ENCODE measurements at regions not wholly inside any gene's neighbourhood (a gene's known extent, or its start where the extent isn't known, plus 50 kb on each side); places are given as distances from the start of the nearest gene placed in this dataset.
A peak's percentile ranks its signal among the peaks of the same experiment; 100 is the strongest.

DNA sequence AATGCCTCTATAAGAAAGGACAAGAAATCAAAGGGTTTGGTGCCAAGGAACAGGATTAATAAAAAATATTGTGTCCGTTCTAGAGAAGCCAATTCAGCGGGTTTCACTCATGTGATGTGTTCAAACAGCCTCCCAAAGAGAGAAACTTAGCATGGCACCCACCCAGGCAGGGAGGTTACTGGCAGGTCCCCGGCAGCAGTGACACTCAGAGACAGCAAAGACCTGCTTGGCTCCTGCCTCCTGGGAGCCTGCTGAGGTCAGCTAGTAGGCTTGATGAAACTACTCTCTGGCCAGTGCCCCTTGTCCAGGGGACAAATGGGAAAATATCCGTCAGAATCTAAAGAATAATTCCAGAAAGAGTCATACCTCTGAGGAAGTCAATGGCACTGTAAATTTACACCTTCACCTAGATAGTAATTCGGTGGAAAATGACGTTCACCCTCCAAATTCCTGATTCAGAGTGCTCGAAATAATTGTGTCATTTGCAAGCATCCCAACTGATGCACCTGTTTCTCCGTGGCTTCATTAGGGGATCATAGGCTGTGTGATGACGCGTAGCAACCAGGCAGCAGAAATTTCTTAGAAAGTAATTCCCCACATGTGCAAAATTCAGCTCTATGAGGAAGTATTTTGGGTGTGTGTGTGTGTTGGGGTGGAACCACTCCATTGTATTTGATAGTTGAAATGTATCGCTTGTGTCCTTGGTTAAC is 481.5 kb upstream of the ZFHX3 start:
- no peak for DNase-seq (ENCODE audit: low spot score)

DNA sequence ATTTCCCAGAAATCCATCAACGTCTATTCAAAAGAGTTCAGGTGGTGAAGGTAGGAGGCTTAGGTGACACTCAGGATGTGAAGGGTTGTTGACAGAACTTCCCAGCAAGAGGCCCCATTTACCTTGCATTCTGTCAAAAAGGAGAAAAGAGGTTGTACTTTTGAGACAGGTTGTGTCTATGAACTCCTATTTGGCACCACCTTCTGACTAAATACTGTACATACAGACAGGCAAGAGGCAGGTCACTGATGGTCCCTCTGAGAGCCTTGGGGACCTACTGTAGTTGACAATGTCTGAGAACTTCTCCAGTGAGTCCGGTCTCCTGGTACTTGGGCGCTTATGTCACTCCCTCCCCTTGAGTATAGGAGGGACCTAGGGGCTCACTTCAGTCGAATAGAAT is 479.3 kb upstream of the ZFHX3 start:
- no peak for DNase-seq (ENCODE audit: low spot score)

DNA sequence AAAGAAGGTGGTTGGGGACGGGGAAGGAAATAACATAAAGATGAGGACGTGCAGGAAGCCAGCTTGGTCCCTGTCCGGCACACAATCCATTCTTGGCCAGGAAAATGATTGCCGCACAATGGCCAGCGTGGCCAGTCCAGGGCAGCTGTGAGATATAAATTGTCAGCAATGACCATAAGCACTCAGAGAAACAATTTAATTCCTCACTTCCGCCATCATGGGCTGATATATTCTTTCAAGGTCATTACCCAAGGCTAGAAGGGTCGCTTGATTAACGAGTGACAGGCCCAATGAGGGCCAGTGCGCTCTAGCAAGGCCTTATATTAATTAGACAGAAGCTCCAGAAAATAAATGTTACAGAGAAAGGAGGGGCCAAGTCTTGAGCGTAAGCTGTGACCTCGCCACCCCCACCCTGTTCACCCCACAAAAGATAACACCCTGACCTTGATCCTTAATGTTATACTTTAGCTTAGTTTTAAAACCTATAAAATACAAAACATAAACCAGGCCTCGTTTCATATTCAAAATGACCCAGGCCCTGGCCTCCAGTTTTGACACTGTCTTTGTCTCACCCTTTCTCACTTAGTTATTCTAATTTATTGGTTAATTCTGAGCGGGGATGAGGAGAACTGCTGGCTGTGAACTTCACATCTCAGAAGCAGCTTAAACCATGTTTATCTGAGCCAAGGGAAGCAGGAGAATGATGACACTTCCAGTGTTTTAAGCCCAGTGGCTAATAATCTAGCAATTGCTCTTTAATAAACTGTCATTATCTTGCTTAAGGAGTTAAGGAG is 478.3 kb upstream of the ZFHX3 start:
- no peak for DNase-seq (ENCODE audit: low spot score)

GRCh38 chr16:73523209-73523608 is 475.3 kb upstream of the ZFHX3 start:
- no peak for DNase-seq (ENCODE audit: low spot score)

DNA sequence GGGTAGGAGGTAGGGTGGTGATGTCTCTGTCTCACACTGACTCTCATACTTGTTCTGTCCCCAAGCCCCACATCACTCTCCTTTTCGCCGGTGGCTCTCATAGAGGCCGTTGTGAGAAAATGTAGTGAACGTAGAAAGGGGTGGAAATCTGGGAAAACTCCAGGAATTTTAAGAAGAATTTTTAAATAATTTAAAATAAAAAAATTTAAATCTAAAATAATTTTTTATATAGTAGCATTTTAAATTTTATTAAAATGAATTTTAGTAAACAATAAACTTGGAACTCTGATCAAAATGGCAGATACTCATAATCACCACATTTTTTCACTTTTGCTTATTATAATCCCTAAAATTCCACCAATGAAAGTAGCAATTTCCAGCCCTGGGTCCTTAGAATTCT is 473.6 kb upstream of the ZFHX3 start:
- DNase-seq (ENCODE audit: low spot score), result no peak

DNA sequence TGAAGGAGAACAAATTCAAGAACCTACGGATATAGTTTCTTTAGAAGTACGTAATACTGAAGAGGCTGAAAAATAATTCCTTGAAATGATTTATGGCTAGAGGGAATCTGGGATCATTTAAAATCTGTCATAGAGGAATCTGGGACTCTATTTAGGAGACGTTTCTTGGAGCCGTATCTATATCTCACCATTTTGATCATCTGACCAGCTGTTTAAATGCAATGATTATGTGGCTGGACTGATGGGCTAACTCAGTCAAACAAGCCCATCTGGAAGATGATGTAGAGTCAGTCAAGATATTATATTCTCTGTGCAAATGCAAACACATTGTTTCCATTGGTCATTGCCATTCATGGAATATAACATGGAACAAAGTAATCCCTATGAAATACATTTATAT is 467.7 kb upstream of the ZFHX3 start:
- no peak for DNase-seq (ENCODE audit: low spot score)

DNA sequence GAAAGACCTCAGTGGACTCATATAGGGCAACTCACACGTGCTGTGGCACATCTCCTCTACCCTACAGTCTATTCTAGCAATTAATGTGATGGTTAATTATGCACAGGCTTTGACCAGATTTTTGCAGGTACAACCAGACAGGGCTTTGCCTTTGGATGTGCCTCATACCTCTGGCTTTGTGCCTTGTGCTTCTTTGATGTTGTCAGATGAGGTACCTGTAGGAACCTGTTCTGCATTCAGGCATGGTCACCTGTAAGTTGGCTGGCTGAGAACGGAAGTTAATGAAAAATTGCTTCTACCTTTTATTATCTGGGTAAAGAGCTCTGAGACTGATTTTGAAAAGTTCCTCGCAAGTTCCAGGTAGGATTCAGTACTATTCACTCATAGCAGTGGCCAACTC is 462.9 kb upstream of the ZFHX3 start:
- no peak for DNase-seq (ENCODE audit: low spot score)

DNA sequence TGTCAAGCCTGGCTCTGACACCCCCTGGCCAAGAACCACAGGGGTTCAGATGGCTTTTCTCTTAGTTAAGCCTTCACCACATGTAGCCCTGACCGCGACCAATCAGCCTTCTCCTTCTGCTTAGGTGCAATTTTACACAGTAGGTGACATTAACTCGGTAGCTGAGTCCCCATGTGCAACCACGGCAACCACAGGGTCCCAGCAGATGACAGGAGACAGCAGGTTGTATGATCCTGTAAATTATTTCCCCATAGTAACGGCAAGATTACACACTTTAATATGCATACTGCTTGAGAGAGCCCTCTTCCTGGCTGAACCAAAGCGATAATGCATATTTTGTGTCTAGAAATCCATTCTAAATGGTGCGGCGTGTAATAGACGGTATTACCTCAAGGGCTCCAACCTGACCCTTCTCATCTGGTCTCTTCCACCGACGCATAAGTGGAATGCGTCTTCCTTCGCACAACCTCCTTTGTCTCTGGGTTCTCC is 458.7 kb upstream of the ZFHX3 start:
- DNase-seq (ENCODE audit: low spot score), result no peak

DNA sequence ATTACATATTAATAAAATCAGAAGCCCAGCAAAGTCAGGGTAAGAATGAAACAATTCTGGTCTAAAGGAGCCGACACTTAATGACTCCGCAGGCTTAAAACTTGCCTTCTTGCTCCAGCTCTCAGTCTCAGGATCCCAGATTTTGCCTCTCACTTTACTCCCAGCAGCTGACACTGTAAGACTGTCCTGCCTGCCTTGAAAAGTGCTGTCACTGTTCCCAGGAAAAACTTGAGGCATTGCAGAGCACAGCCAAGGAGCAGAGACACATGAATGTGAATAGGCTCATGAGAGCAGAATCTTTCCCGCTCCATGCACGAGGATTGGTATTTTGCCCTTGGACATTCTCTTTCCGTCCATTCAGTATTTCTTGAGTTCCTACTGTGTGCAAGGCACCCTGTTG is 457.6 kb upstream of the ZFHX3 start:
- DNase-seq (ENCODE audit: low spot score), result no peak

DNA sequence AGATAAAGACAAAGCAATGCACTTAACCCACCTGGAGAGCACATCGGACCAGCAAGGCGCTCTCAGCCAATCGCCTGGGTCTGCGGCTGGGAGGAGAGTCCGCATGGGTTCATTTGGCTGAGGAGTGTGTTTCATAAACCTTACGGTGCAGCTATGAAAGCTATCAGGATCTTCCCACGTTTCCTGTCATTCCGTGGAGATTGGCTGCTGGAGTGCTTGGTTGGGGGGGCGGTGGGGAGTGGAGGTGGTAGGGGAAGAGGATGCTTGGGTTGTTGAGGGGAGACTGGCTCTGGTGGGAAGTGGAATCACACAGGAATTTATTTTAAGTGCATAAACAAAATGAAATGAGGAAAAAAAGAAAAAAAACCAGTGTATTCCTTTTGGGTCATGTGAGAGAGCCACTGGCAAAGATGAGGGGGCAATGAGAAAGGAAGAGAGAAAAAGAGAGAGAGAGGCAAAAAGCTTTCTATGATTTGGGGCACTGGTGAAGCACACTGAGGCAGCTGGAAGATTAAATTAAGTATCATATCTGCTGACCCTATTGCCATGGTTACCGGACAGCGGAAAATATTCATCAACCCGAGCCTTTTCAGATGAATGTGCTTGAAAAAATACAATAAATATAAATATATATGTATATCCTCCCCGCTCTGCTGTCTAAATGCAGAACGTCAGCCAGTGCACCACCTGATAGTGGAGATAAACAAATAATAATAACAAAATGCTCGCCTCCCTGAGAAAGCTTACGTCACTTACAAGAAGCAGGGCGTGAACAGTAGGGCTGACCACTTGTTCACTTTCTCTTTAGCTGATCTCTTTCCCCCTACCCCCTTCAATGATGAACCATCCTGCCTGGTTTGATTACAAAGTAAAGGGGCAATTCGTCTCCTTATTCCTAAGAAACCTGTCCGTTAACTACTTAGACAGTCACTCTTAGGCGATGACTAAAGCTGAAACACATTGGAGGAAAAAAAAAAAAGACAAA is 457.0 kb upstream of the ZFHX3 start:
- no peak for DNase-seq (ENCODE audit: low spot score)

DNA sequence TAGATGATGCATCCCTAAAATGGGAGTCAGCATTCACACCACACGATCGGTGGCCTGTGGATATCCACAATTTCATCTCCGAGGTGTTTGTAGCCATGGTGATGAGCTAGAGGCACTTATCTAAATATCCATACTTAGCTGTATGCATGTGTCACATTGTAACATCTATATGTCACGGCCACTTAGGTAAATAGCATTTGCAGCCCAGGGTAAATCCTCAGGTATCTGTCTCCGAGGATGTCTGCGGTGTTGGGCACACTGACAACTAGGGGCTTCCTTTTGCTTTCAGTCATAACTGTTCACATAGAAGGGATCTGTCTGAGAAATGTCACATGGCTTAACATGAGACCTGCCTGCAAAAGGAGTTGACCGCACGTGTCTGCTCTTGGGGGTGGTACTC is 455.2 kb upstream of the ZFHX3 start:
- DNase-seq (ENCODE audit: low spot score), result no peak

DNA sequence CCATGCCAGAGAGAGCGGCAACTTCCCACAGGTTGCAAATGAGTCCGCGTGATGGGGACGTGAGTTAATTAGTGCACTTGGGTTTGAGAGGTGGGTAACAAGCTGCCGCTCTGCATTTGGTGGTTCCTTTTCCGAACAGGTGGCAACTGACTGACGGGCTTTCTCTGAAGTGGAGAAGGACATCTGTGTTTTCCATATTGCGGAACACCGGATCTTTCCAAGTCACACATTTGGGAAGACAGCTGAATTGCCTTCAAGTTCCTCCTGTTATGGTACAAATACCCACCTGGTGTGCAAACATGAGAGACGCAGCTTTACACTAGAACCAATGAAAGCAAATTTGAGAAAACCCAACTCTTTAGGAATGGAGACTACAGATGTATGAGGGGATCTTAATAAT is 451.3 kb upstream of the ZFHX3 start:
- no peak for DNase-seq (ENCODE audit: low spot score)

- DNase-seq (ENCODE audit: low spot score), result peak; percentile 10
These were observed 438.0 kb upstream of the ZFHX3 start for GRCh38 chr16:73485880-73486279.

DNA sequence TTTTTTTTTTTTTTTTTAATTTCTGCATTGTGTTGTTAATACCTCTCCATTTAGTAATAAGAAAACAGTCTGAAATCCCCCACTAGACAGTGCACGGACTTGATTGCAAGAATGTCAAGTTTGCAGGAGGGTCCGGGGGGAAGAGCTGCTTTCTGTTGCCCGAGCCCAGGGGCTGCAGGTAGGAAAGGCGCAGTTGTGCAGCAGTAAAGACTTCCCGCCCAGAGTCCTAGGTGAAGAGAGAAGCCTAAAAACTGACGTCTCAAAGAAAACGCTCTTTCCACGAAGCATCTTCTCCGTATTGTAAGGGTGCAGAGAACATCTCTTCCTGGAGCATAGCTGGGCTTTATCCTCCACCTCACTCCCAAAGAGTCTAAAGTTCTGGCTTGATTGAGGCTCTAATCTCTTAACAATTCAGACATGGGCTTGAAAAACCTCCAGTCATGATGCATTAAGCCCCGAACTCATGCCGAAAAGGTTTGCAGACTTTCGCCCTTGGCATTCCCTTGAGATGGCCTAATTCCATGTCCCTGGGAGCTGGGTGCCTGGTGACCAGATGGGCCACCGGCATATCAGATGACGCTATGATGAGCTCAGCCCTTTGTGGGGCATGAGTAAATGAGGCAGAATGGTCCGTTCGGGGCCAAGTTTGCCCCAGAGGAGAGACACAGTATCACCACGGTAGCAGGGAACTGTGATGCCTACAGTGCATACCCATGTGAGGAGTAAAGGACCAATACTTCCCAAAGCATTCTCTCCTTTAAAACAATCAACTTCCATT is 436.2 kb upstream of the ZFHX3 start:
- DNase-seq (ENCODE audit: low spot score), result peak; percentile 17

- DNase-seq (ENCODE audit: low spot score), result peak; percentile 42
These were observed 435.3 kb upstream of the ZFHX3 start for GRCh38 chr16:73483076-73483791.

DNA sequence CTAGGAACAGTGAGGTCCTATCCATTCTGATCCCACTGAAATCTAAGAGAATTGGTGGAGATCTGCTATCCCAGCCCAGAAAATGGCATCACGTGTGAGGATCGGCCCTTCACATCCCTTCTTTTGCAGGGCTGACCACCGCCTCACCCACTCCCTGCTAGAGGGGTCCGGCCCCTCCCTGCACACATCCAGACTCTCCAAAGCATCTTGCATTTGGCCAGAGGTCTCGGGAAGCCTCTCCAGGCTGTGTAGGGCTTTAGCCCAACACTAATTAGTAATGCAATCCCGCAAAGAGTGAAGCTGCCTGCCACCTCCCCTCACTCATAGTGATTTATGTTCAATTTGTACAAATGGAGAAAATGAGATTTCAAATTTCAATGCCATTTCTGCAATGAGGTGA is 434.4 kb upstream of the ZFHX3 start:
- DNase-seq (ENCODE audit: low spot score), result peak; percentile 22

GRCh38 chr16:73480381-73480780 is 432.5 kb upstream of the ZFHX3 start:
- peak; percentile 32 for DNase-seq (ENCODE audit: low spot score)

DNA sequence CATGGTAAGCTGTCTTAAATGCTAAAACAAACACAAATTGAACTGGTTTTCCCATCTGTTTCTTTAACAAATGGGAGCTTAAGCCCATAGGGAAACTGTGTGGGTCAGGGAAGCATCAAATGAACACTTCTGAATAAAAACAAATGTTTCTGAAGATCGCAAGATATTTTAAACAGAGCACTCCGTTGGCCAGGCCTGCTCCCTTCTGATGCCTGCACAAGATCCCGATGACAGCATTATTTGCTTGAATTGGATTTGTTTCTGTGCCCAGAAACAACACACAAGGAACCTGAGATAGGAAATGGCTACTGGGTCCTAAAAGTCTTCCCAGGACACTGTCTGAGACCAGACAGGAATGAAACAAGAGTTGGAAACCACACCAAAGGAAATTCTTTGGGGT is 425.8 kb upstream of the ZFHX3 start:
- DNase-seq (ENCODE audit: low spot score), result no peak

- no peak for DNase-seq (ENCODE audit: low spot score)
These were observed 416.9 kb upstream of the ZFHX3 start for GRCh38 chr16:73464834-73465233.

- no peak for DNase-seq (ENCODE audit: low spot score)
These were observed 411.7 kb upstream of the ZFHX3 start for GRCh38 chr16:73459586-73459985.

DNA sequence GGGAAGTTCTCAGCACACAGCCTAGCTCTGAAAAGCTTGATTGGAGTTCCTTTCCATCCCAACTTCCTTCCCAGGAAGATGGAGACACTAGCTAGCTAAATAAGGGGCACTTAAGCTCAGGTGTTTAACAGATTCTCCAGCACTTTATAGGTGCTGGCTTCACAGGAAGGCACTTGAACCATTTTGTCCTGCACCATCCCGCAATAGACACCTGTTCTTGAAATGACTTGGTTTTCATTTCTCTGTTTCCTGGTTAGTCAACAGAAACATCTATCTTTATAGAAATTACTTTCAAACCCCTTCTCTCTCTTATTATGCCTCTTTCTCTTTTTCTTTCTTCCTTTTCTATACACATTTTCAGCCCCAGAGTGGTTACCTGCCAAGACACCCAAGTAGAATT is 409.9 kb upstream of the ZFHX3 start:
- no peak for DNase-seq (ENCODE audit: low spot score)

All from ecto neural progenitor cell (in vitro differentiated cells).